Esophagus squamous epithelium (tissue), 5 donors: ENCODE measurements at regions not wholly inside any gene's neighbourhood (a gene's known extent, or its start where the extent isn't known, plus 50 kb on each side); places are given as distances from the start of the nearest gene placed in this dataset.

Experiments used
- DNase-seq: peaks from one replicate; lab custom pipeline; 2025; lab: John Stamatoyannopoulos, UW
- H3K27ac ChIP-seq, 4 donors: fragments of 200-600 bp; sonication (generic); one replicate each; pipeline ENCODE4 v1.5.1; 2016 to 2019; ENCODE audit warnings: mild to moderate bottlenecking in 1 of 4
- H3K27me3 ChIP-seq, 4 donors: fragments of 200-600 bp; sonication (generic); 1 replicate in 3 of 4; 2 replicates in 1 of 4; pipeline versions ENCODE4 v1.5.1 to v1.6.0; 2017 to 2021; ENCODE audit warnings: antibody characterized with exemption in 1 of 4
- H3K36me3 ChIP-seq, 3 donors: fragments of 200-600 bp; sonication (generic); one replicate each; pipeline ENCODE4 v1.5.1; 2016 to 2019
- H3K4me1 ChIP-seq, 3 donors: fragments of 200-600 bp; sonication (generic); one replicate each; pipeline ENCODE4 v1.5.1; 2017 to 2019
- H3K4me3 ChIP-seq, 4 donors: fragments of 200-600 bp; sonication (generic); 1 replicate in 3 of 4; 2 replicates in 1 of 4; pipeline ENCODE4 v1.5.1; 2016 to 2019; ENCODE audit warnings: mild to moderate bottlenecking in 2 of 4, moderate library complexity in 1 of 4
- H3K9me3 ChIP-seq, 3 donors: fragments of 200-600 bp; sonication (generic); one replicate each; pipeline ENCODE4 v1.5.1; 2016 to 2019
- CTCF ChIP-seq, 6 experiments: fragments of 450-650 bp in 4 of 6; fragments of 200-600 bp in 2 of 6; sonication (generic) in 2 of 6; IDR thresholded peaks; one replicate each; pipeline ENCODE4 v1.5.1; 2016 to 2019; ENCODE audit warnings: antibody characterized with exemption in 6 of 6, mild to moderate bottlenecking in 4 of 6, moderate library complexity in 4 of 6
- POLR2A ChIP-seq, 4 donors: fragments of 450-650 bp; IDR thresholded peaks; one replicate each; pipeline ENCODE4 v1.6.1; 2017; ENCODE audit warnings: antibody characterized with exemption in 4 of 4, mild to moderate bottlenecking in 4 of 4, moderate library complexity in 3 of 4
- WGBS, 2 donors: methylation state at CpG; one replicate each; pipeline ENCODE4 v1.1.5; 2018; 5-methylcytosine and 5-hydroxymethylcytosine counted together
- intact Hi-C: fragments of 100-400 bp; cut with DNase I; formaldehyde crosslinking; loops from one replicate; pipeline ENCODE4 v1.15.0; 2022
- donor health status: DM: yes; HTN: yes; CAD: no.

DNA sequence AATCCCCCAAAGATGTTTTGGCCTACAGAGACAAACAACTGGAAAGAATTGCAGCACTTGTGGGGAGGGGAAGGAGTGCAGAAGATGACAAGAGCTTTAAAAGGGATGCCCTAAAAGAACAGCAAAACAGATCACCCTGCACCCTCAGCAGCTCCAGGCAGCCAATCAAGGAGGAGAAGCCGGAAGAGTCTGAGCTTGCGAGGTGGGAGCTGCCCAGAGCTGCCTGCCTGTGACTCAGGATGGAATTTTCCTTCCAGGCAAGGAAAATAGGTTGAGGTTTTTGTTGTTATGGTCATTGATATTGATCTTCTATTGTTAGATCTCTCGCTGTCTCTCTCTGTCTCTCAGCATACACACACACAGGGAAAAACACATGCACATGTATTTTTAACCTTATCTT lies 70.3 kb upstream of the MAP1B start:
- TF ChIP-seq POLR2A (IDR thresholded peaks at IDR 0.05) (no peak), CTCF (IDR thresholded peaks at IDR 0.05) (no peak)
- 19 to 26% methylated on average over 3 of the region's 3 CpGs for WGBS, 2 donors
- H3K4me1 ChIP-seq = no peaks in the 10 kb centered on the region

DNA sequence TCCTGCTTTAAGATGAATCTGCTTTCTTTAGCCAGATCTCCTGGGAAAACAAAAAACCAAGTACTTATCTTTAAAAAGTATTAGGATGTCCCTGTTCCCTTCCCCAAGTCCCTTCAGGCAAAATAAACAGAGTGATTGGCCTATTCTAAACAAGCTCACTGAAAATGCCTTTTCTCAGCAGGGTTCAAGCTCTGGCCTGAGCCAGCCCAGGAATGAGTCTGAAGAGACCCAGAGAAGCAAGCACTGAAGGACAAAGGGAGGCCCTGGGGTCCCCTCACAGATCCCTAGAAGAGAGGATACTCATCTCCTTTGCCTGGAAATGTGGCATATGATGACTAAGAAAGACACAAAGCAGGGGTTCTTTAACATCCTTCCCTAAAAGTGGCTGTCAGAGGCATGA lies 66.8 kb upstream of the MAP1B start:
- Histone ChIP-seq H3K9me3 (no peaks in the 10 kb centered on the region), H3K4me1 (no peaks in the 10 kb centered on the region), H3K27me3 (no peaks in the 10 kb centered on the region), H3K27ac (no peak overlapping the region), H3K4me3 (no peak overlapping the region), H3K36me3 (no peaks in the 10 kb centered on the region)
- TF ChIP-seq POLR2A (IDR thresholded peaks at IDR 0.05) (no peak), CTCF (IDR thresholded peaks at IDR 0.05) (no peak)
- intact Hi-C loops = no loop called here
- no peak for DNase-seq

More for the DNA sequence above, 70.3 kb upstream of the MAP1B start:
- Histone ChIP-seq H3K9me3 (no peaks in the 10 kb centered on the region), H3K36me3 (no peaks in the 10 kb centered on the region), H3K4me3 (no peak overlapping the region), H3K27me3 (peaks cover 0 to 6% (median 0%) of the 10 kb centered on the region in 4 donors), H3K27ac (no peak overlapping the region)
- intact Hi-C loops = no loop called here
- DNase-seq = no peak

DNA sequence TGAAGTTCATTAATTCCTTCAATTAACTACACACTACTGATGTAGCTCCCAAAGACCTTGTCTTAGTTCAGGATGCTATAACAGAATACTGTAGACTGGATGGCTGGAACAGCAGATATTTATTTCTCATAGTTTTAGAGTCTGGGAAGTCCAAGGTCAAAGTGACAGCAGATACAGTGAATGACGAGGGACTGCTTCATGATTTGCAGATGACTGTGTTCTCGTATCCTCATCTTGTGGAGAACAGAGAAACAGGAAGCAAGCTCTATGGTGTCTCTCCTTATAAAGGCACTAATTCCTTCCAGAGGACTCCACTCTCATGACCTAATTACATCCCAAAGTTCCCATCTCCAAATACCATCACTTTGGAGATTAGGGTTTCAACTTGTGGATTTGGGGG lies 65.6 kb upstream of the MAP1B start:
- TF ChIP-seq POLR2A (IDR thresholded peaks at IDR 0.05) (no peak), CTCF (IDR thresholded peaks at IDR 0.05) (no peak)
- intact Hi-C loops = no loop called here
- Histone ChIP-seq H3K4me3 (no peak overlapping the region), H3K9me3 (no peaks in the 10 kb centered on the region), H3K27ac (no peak overlapping the region), H3K36me3 (no peaks in the 10 kb centered on the region), H3K27me3 (no peaks in the 10 kb centered on the region), H3K4me1 (no peaks in the 10 kb centered on the region)
- DNase-seq = no peak
- WGBS, 2 donors = 70 to 85% methylated on average over 2 of the region's 2 CpGs

GRCh38 chr5:72042097-72042496 lies 65.2 kb upstream of the MAP1B start:
- TF ChIP-seq POLR2A (IDR thresholded peaks at IDR 0.05) (no peak), CTCF (IDR thresholded peaks at IDR 0.05) (no peak)
- Histone ChIP-seq H3K36me3 (no peaks in the 10 kb centered on the region), H3K4me1 (no peaks in the 10 kb centered on the region), H3K27ac (no peak overlapping the region), H3K9me3 (no peaks in the 10 kb centered on the region), H3K27me3 (no peaks in the 10 kb centered on the region), H3K4me3 (no peak overlapping the region)
- no peak for DNase-seq
- 29 to 50% methylated on average over 1 of the region's 1 CpG for WGBS, 2 donors
- intact Hi-C loops = no loop called here

- H3K4me3 ChIP-seq = no peak overlapping the region
- H3K36me3 ChIP-seq = no peaks in the 10 kb centered on the region
- TF ChIP-seq POLR2A (IDR thresholded peaks at IDR 0.05) (no peak), CTCF (IDR thresholded peaks at IDR 0.05) (no peak)
- 17 to 18% methylated on average over 1 of the region's 1 CpG for WGBS, 2 donors
- H3K27me3 ChIP-seq = peaks cover 0 to 4% (median 0%) of the 10 kb centered on the region in 4 donors
- no peaks in the 10 kb centered on the region for H3K4me1 ChIP-seq
- H3K27ac ChIP-seq = no peak overlapping the region
- DNase-seq = no peak
- intact Hi-C loops = no loop called here
- H3K9me3 ChIP-seq = no peaks in the 10 kb centered on the region
Observed at GRCh38 chr5:72045692-72046091, 61.6 kb upstream of the MAP1B start.
